Omental fat pad (tissue), 3 donors: ENCODE measurements at regions not wholly inside any gene's neighbourhood (a gene's known extent, or its start where the extent isn't known, plus 50 kb on each side); places are given as distances from the start of the nearest gene placed in this dataset.

Experiments
- ATAC-seq: fragments of 150-250 bp; one replicate; pipeline ENCODE4 v1.9.1; 2016; ENCODE audit warnings: mild to moderate bottlenecking, moderate library complexity; ENCODE audit not compliant: low FRiP score
- DNase-seq: peaks from one replicate; pipeline ENCODE4 v3.0.0-alpha.2; 2019; ENCODE audit warnings: low spot score
- CTCF ChIP-seq, 3 donors: fragments of 450-650 bp; IDR thresholded peaks; one replicate each; pipeline ENCODE4 v1.5.1; 2016 to 2017; ENCODE audit warnings: antibody characterized with exemption in 3 of 3, mild to moderate bottlenecking in 3 of 3, moderate library complexity in 2 of 3

- DNase-seq (no peak), ATAC-seq (no peak)
- TF ChIP-seq CTCF (IDR thresholded peaks at IDR 0.05): no peak
Measured at GRCh38 chr15:96217983-96218382, 112.5 kb upstream of the NR2F2 start.

- TF ChIP-seq CTCF (IDR thresholded peaks at IDR 0.05): no peak
- ATAC-seq (no peak), DNase-seq (no peak)
Measured at GRCh38 chr15:96218623-96219455, 111.7 kb upstream of the NR2F2 start.

- TF ChIP-seq CTCF (IDR thresholded peaks at IDR 0.05): no peak
- no peak for DNase-seq
- no peak for ATAC-seq
Measured at GRCh38 chr15:96219681-96220080, 110.8 kb upstream of the NR2F2 start.

- no peak for DNase-seq
- TF ChIP-seq CTCF (IDR thresholded peaks at IDR 0.05): no peak
- ATAC-seq: no peak
Measured at GRCh38 chr15:96220657-96221056, 109.8 kb upstream of the NR2F2 start.

- ATAC-seq (no peak), DNase-seq (no peak)
- TF ChIP-seq CTCF (IDR thresholded peaks at IDR 0.05): no peak
Measured at GRCh38 chr15:96222981-96223380, 107.5 kb upstream of the NR2F2 start.

- ATAC-seq (no peak), DNase-seq (no peak)
- TF ChIP-seq CTCF (IDR thresholded peaks at IDR 0.05): no peak
Measured at GRCh38 chr15:96223939-96224338, 106.6 kb upstream of the NR2F2 start.

GRCh38 chr15:96225642-96226259, 104.7 kb upstream of the NR2F2 start:
- DNase-seq (no peak), ATAC-seq (no peak)
- no peak for TF ChIP-seq CTCF (IDR thresholded peaks at IDR 0.05)
